ENCODE measurements at regions not wholly inside any gene's neighbourhood (a gene's known extent, or its start where the extent isn't known, plus 50 kb on each side); places are given as distances from the start of the nearest gene placed in this dataset.

GRCh38 chr3:124582621-124583395, 147.4 kb upstream of the UMPS start:
- Histone ChIP-seq H3K9me3 (no peaks in the 10 kb centered on the region), H3K27me3 (no peaks in the 10 kb centered on the region), H3K4me3 (no peak overlapping the region), H3K27ac (no peak overlapping the region), H3K4me1 (peaks cover 0 to 27% of the 10 kb centered on the region in 2 donors), H3K36me3 (no peaks in the 10 kb centered on the region)
- no peak for DNase-seq (ENCODE audit: low spot score)
- TF ChIP-seq, protein P1, sequence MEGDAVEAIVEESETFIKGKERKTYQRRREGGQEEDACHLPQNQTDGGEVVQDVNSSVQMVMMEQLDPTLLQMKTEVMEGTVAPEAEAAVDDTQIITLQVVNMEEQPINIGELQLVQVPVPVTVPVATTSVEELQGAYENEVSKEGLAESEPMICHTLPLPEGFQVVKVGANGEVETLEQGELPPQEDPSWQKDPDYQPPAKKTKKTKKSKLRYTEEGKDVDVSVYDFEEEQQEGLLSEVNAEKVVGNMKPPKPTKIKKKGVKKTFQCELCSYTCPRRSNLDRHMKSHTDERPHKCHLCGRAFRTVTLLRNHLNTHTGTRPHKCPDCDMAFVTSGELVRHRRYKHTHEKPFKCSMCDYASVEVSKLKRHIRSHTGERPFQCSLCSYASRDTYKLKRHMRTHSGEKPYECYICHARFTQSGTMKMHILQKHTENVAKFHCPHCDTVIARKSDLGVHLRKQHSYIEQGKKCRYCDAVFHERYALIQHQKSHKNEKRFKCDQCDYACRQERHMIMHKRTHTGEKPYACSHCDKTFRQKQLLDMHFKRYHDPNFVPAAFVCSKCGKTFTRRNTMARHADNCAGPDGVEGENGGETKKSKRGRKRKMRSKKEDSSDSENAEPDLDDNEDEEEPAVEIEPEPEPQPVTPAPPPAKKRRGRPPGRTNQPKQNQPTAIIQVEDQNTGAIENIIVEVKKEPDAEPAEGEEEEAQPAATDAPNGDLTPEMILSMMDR (IDR thresholded peaks at IDR 0.05), result no peak

- H3K4me3 ChIP-seq, result peak overlapping the region; percentile 59 to 68
- TF ChIP-seq, protein P1 (IDR thresholded peaks at IDR 0.05), result no peak
- no peaks in the 10 kb centered on the region for H3K9me3 ChIP-seq
- no peak for DNase-seq (ENCODE audit: low spot score)
- peaks cover 0 to 27% of the 10 kb centered on the region in 2 donors for H3K4me1 ChIP-seq
- peak overlapping the region; percentile 90 for H3K27ac ChIP-seq
- H3K36me3 ChIP-seq, result no peaks in the 10 kb centered on the region
- no peaks in the 10 kb centered on the region for H3K27me3 ChIP-seq
These were observed 146.1 kb upstream of the UMPS start for GRCh38 chr3:124584245-124584551.

DNA sequence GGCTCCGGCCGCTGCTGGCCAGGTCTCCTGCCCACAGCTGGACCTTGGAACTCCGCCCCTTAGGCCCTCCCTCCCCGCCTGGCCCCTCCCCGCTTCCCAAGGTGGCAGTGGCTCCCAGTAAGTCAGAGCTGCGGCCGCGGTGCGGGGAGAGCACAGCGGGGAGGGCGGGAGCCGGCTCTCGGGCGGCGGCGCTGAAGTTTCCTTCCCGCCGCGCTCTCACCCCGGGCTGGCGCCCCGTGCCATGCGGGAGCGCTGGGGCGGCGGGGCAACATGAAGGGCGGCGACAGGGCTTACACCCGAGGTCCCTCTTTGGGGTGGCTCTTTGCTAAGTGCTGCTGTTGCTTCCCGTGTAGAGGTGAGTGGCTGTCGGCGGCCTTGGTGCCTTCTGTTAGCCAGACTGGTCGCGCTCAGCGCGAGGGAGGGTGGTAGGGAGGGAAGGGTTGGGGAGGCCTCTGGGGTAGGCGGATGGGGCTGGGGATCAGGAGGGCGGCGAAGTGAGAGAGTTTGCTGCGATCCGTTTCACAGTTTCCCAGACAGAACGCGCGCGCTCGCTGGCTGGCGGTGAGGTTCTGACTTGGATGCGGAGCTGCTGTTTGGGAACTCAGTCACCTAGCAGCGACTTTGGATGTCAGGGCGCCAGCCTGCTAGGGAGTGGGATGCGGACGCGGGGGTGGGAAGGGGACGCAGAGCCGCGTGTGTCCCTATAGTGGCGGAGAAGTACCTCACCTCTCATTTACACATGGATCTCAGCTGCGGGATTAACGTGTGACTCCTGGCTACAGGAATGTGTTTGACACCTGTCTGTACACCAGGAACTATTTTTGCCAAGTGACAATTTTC, 145.5 kb upstream of the UMPS start:
- DNase-seq (ENCODE audit: low spot score), result peak; percentile 71
- H3K4me3 ChIP-seq, result peak overlapping the region; percentile 59 to 68
- H3K4me1 ChIP-seq, result peaks cover 0 to 27% of the 10 kb centered on the region in 2 donors
- TF ChIP-seq, protein P1 (IDR thresholded peaks at IDR 0.05), result no peak
- H3K36me3 ChIP-seq, result no peaks in the 10 kb centered on the region
- H3K27me3 ChIP-seq, result no peaks in the 10 kb centered on the region
- no peaks in the 10 kb centered on the region for H3K9me3 ChIP-seq
- peak overlapping the region; percentile 90 for H3K27ac ChIP-seq

DNA sequence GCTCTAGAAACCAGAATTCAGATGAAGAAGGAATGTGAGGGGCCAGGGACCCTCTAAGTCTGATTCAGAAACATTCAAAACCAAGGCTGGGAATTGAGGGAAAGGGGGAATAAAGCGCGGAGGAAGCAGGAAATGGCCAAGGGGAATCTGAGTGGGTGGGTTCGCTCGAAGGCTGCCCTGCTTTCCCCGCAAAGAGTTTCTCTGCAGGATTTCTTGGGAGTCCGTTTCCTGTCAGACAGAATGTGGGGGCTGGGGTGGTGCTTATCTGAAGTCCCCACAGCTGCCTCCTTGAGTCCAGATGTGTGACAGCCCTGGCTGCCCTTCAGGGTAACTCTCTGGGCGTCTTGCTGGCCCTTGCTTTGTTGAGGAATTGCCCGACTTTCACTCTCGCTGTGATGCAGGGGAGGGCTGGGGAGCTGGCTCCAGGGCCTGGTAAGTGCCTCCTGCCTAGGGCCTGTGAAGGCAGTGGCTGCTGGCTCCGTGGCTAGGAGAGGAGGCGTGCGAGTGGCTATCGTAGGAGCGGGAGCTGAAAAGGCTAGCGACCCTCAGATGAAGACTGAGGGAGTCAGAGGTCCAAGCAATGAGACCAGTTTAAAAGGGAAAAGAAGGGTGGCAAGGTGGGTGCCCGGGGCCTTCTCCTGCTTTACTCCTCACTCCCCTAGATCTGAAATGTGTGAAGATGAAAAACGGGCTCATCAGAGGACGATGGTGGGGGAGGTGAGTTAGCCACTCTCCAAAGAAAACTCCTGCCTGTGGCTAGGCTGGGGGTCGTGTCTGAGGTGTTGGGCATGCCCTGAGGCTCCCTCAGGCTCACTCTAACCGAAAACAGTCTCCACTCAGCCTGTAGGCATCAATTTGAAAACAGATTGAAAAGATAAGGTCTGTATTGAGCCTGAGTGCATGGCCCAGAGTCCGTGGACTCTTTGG, 143.9 kb upstream of the UMPS start:
- Histone ChIP-seq H3K27me3 (no peaks in the 10 kb centered on the region), H3K9me3 (no peaks in the 10 kb centered on the region), H3K27ac (no peak overlapping the region), H3K4me3 (no peak overlapping the region), H3K36me3 (no peaks in the 10 kb centered on the region), H3K4me1 (peaks cover 0 to 27% of the 10 kb centered on the region in 2 donors)
- no peak for DNase-seq (ENCODE audit: low spot score)
- TF ChIP-seq, protein P1 (IDR thresholded peaks at IDR 0.05), result no peak

DNA sequence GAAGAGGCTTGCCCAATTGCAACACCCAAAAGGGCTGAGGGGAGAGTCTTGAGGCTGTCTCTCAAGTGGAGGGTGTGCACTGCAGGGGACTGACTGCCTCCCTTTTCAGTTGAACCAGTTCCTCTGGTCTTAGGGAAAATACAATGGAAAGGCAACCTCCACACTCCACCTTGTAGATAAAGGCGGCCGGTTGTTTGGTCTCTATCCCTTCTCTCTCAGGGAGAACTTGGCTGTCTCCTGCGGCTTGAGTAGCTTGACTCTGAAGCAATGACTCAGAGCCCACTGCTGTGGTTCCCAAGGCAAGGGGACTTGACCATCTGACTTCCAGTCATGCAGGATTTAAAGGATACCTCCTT, 143.2 kb upstream of the UMPS start:
- Histone ChIP-seq H3K9me3 (no peaks in the 10 kb centered on the region), H3K27ac (no peak overlapping the region), H3K36me3 (no peaks in the 10 kb centered on the region), H3K4me1 (peaks cover 0 to 27% of the 10 kb centered on the region in 2 donors), H3K27me3 (no peaks in the 10 kb centered on the region), H3K4me3 (no peak overlapping the region)
- no peak for DNase-seq (ENCODE audit: low spot score)
- TF ChIP-seq, protein P1 (IDR thresholded peaks at IDR 0.05), result no peak

All from right atrium auricular region (tissue), 2 donors.